H1 (cell line): ENCODE measurements at regions not wholly inside any gene's neighbourhood (a gene's known extent, or its start where the extent isn't known, plus 50 kb on each side); places are given as distances from the start of the nearest gene placed in this dataset.

Source experiments
- CTCF ChIA-PET: fragments of 300-600 bp; sonication (Branson Sonifier 250); formaldehyde crosslinking; loops from one replicate; lab custom pipeline; 2021; ENCODE audit not compliant: partially characterized antibody; lab: Charles Lee
- POLR2A ChIA-PET: fragments of 300-600 bp; sonication (Branson Sonifier 250); formaldehyde crosslinking; loops from one replicate; lab custom pipeline; 2021; ENCODE audit warnings: inconsistent platforms; ENCODE audit not compliant: partially characterized antibody; lab: Charles Lee
- DNase-seq, 2 experiments: peaks; one replicate each; pipeline versions ENCODE4 v3.0.0 to v3.0.0-alpha.2; 2010 to 2022; ENCODE audit warnings: low spot score in 2 of 2, low read depth in 1 of 2, mixed read lengths in 1 of 2
- FAIRE-seq: peaks from 2 replicates; lab custom pipeline; 2011; peaks lifted over from hg19 to GRCh38; lab: Jason Lieb, UNC
- H2AFZ ChIP-seq: 2 replicates; pipeline ENCODE4 v1.8.1; 2012; ENCODE audit warnings: low read length, inconsistent platforms
- H2AK5ac ChIP-seq: 2 replicates; pipeline ENCODE4 v1.6.1; 2013; ENCODE audit warnings: low read depth, low read length
- H2BK120ac ChIP-seq: replicated peaks from 2 replicates; pipeline ENCODE3; 2013; ENCODE audit warnings: low read depth, low read length, inconsistent platforms
- H2BK12ac ChIP-seq: 2 replicates; pipeline ENCODE4 v1.6.1; 2013; ENCODE audit warnings: low read depth, low read length
- H2BK15ac ChIP-seq: 2 replicates; pipeline ENCODE4 v1.6.1; 2013; ENCODE audit warnings: low read length
- H2BK20ac ChIP-seq: 2 replicates; pipeline ENCODE4 v1.6.1; 2013; ENCODE audit warnings: low read length
- H2BK5ac ChIP-seq: 2 replicates; pipeline ENCODE4 v1.6.1; 2013; ENCODE audit warnings: low read depth, low read length
- H3K14ac ChIP-seq: 2 replicates; pipeline ENCODE4 v1.6.1; 2013; ENCODE audit warnings: inconsistent platforms; ENCODE audit not compliant: insufficient read length
- H3K18ac ChIP-seq: 2 replicates; pipeline ENCODE4 v1.6.1; 2013; ENCODE audit warnings: low read length; ENCODE audit errors: extremely low read depth
- H3K23ac ChIP-seq: 2 replicates; pipeline ENCODE4 v1.6.1; 2013; ENCODE audit warnings: inconsistent platforms; ENCODE audit not compliant: insufficient read length
- H3K23me2 ChIP-seq: 2 replicates; pipeline ENCODE4 v1.6.1; 2013; ENCODE audit warnings: low read depth, low read length
- H3K27ac ChIP-seq: 2 replicates; pipeline ENCODE4 v1.6.1; 2011; ENCODE audit warnings: low read depth, low read length, inconsistent platforms
- H3K27me3 ChIP-seq, 4 experiments: replicated peaks in 1 of 4; 1 replicate in 1 of 4; 2 replicates in 3 of 4; pipeline versions ENCODE4 v1.6.1 to v1.8.1; 2011 to 2013; ENCODE audit warnings: low read length in 3 of 4, mild to moderate bottlenecking in 3 of 4, inconsistent platforms in 2 of 4, mixed read lengths in 2 of 4, moderate library complexity in 1 of 4; ENCODE audit not compliant: control insufficient read depth in 3 of 4, insufficient read depth in 3 of 4; ENCODE audit errors: extremely low read depth in 1 of 4
- H3K36me3 ChIP-seq, 4 experiments: 2 replicates each; pipeline versions ENCODE4 v1.6.1 to v1.8.1; 2011 to 2013; ENCODE audit warnings: mild to moderate bottlenecking in 4 of 4, low read length in 3 of 4, moderate library complexity in 2 of 4, control low read depth in 1 of 4, inconsistent platforms in 1 of 4; ENCODE audit not compliant: insufficient read depth in 4 of 4, control insufficient read depth in 2 of 4
- H3K4ac ChIP-seq: replicated peaks from 2 replicates; pipeline ENCODE3; 2013; ENCODE audit warnings: low read length, low read depth, mixed read lengths, inconsistent platforms; ENCODE audit not compliant: insufficient read length
- H3K4me1 ChIP-seq, 4 experiments: replicated peaks in 1 of 4; 1 replicate in 1 of 4; 2 replicates in 3 of 4; pipeline versions ENCODE4 v1.6.1 to v1.8.1; 2011 to 2013; ENCODE audit warnings: low read length in 3 of 4, inconsistent platforms in 2 of 4, mixed read lengths in 1 of 4; ENCODE audit not compliant: insufficient read depth in 4 of 4, control insufficient read depth in 3 of 4
- H3K4me2 ChIP-seq, 2 experiments: 2 replicates each; pipeline versions ENCODE4 v1.6.1 to v1.8.1; 2011 to 2013; ENCODE audit warnings: low read depth in 2 of 2, low read length in 2 of 2, control low read depth in 1 of 2, inconsistent platforms in 1 of 2, mild to moderate bottlenecking in 1 of 2; ENCODE audit not compliant: insufficient read depth in 1 of 2
- H3K4me3 ChIP-seq, 4 experiments: fragments of 200-600, 300-600 bp in 1 of 4; sonication (generic), shearing (Covaris generic), sonication (Bioruptor Twin) in 1 of 4; 2 replicates each; pipeline versions ENCODE4 v1.5.1 to v1.8.1; 2011 to 2016; ENCODE audit warnings: low read length in 4 of 4, low read depth in 3 of 4, control low read depth in 2 of 4, inconsistent platforms in 2 of 4, mild to moderate bottlenecking in 2 of 4, mixed read lengths in 1 of 4, moderate library complexity in 1 of 4; ENCODE audit not compliant: insufficient read depth in 2 of 4; ENCODE audit errors: extremely low read depth in 1 of 4
- H3K56ac ChIP-seq: replicated peaks from 2 replicates; pipeline ENCODE3; 2013; ENCODE audit warnings: low read depth, mild to moderate bottlenecking, mixed read lengths, low read length, inconsistent platforms; ENCODE audit not compliant: insufficient read length
- H3K79me1 ChIP-seq: 2 replicates; pipeline ENCODE4 v1.6.1; 2013; ENCODE audit warnings: low read depth, low read length, control low read depth
- H3K79me2 ChIP-seq, 2 experiments: 2 replicates each; pipeline versions ENCODE4 v1.6.1 to v1.8.1; 2012 to 2013; ENCODE audit warnings: low read length in 2 of 2, mild to moderate bottlenecking in 2 of 2, inconsistent platforms in 1 of 2; ENCODE audit not compliant: insufficient read depth in 2 of 2, control insufficient read depth in 1 of 2
- H3K9ac ChIP-seq, 4 experiments: replicated peaks in 1 of 4; 1 replicate in 1 of 4; 2 replicates in 3 of 4; pipeline versions ENCODE4 v1.6.1 to v1.8.1; 2011 to 2013; ENCODE audit warnings: low read depth in 3 of 4, low read length in 3 of 4, control low read depth in 2 of 4, mild to moderate bottlenecking in 2 of 4, moderate library complexity in 2 of 4, inconsistent platforms in 1 of 4; ENCODE audit errors: extremely low read depth in 1 of 4
- H3K9me3 ChIP-seq, 2 experiments: 2 replicates each; pipeline versions ENCODE4 v1.6.1 to v1.8.1; 2012 to 2013; ENCODE audit warnings: mild to moderate bottlenecking in 2 of 2, moderate library complexity in 2 of 2, control low read depth in 1 of 2, inconsistent platforms in 1 of 2, low read depth in 1 of 2, low read length in 1 of 2, mixed read lengths in 1 of 2; ENCODE audit not compliant: insufficient read depth in 2 of 2
- H4K20me1 ChIP-seq, 2 experiments: replicated peaks in 1 of 2; 2 replicates each; pipeline versions ENCODE3 to v1.8.1; 2011 to 2013; ENCODE audit warnings: inconsistent platforms in 2 of 2, low read length in 2 of 2, mild to moderate bottlenecking in 1 of 2; ENCODE audit not compliant: insufficient read depth in 2 of 2, control insufficient read depth in 1 of 2
- H4K5ac ChIP-seq: 2 replicates; pipeline ENCODE4 v1.6.1; 2013; ENCODE audit warnings: low read length, low read depth, mixed read lengths, inconsistent platforms; ENCODE audit not compliant: insufficient read length
- H4K8ac ChIP-seq: 2 replicates; pipeline ENCODE4 v1.8.0; 2013; ENCODE audit warnings: mild to moderate bottlenecking, moderate library complexity, low read length, inconsistent platforms; ENCODE audit not compliant: insufficient read depth; ENCODE audit errors: extremely low read depth
- H4K91ac ChIP-seq: replicated peaks from 2 replicates; pipeline ENCODE3; 2013; ENCODE audit warnings: low read length, mixed read lengths, inconsistent platforms; ENCODE audit not compliant: insufficient read length
- CBX8 ChIP-seq: fragments of 300-800, 300-1000 bp; sonication (generic); IDR thresholded peaks from 2 replicates; pipeline ENCODE4 v1.7.1; 2016; ENCODE audit warnings: low read depth, low read length, borderline replicate concordance
- CEBPB ChIP-seq: IDR thresholded peaks from 2 replicates; pipeline ENCODE4 v1.6.1; 2012; ENCODE audit warnings: low read depth, low read length
- MAX ChIP-seq: IDR thresholded peaks from 2 replicates; pipeline ENCODE4 v1.6.1; 2012; ENCODE audit warnings: inconsistent platforms
- NRF1 ChIP-seq: IDR thresholded peaks from 2 replicates; pipeline ENCODE4 v1.6.1; 2011; ENCODE audit warnings: mild to moderate bottlenecking, low read depth, low read length, improper control_type of control experiment
- PHF8 ChIP-seq: fragments of 200-600 bp; sonication (generic); conservative IDR thresholded peaks from 2 replicates; pipeline ENCODE4 v1.7.1; 2012; ENCODE audit warnings: low read depth, mild to moderate bottlenecking, inconsistent platforms, low read length, moderate library complexity
- RFX5 ChIP-seq: IDR thresholded peaks from 2 replicates; pipeline ENCODE4 v1.6.1; 2011; ENCODE audit warnings: low read depth, low read length, improper control_type of control experiment, borderline replicate concordance
- WGBS, 2 experiments: shearing (Covaris generic) in 1 of 2; methylation state at CpG; one replicate each; pipeline versions ENCODE4 v1.1.6 to v1.1.7; 2013 to 2015; ENCODE audit warnings: low lambda C conversion rate in 2 of 2, mixed read lengths in 2 of 2, inconsistent platforms in 1 of 2, low coverage in 1 of 2, missing lambda C conversion rate in 1 of 2; ENCODE audit not compliant: insufficient replicate concordance in 2 of 2, insufficient coverage in 1 of 2, insufficient read length in 1 of 2; ENCODE audit errors: extremely low coverage in 1 of 2, missing lambda C conversion rate in 1 of 2; 5-methylcytosine and 5-hydroxymethylcytosine counted together
- TF ChIP-seq, protein P1 (sequence below), 3 experiments: IDR thresholded peaks; 1 replicate in 2 of 3; 2 replicates in 1 of 3; pipeline versions ENCODE4 v1.5.1 to v1.6.1; 2011; ENCODE audit warnings: low read length in 3 of 3, mild to moderate bottlenecking in 3 of 3, inconsistent platforms in 2 of 3, low read depth in 1 of 3, moderate library complexity in 1 of 3; ENCODE audit not compliant: insufficient read depth in 1 of 3; ENCODE audit errors: control extremely low read depth in 1 of 3
- TF ChIP-seq, protein P2 (sequence below): IDR thresholded peaks from 2 replicates; pipeline ENCODE4 v1.6.1; 2011; ENCODE audit warnings: low read length, improper control_type of control experiment
- TF ChIP-seq, protein P3 (sequence below): IDR thresholded peaks from 2 replicates; pipeline ENCODE4 v1.6.1; 2012; ENCODE audit warnings: low read length, inconsistent platforms

GRCh38 chr15:72980661-72981060, 71.6 kb upstream of the NEO1 start:
- no peak overlapping the region for H4K91ac ChIP-seq
- H4K5ac ChIP-seq: no peak overlapping the region
- no peak overlapping the region for H3K18ac ChIP-seq
- H2AK5ac ChIP-seq: no peak overlapping the region
- H3K36me3 ChIP-seq: no peaks in the 10 kb centered on the region
- no peaks in the 10 kb centered on the region for H3K9me3 ChIP-seq
- no peak overlapping the region for H3K4ac ChIP-seq
- WGBS, 2 experiments: 85% methylated on average over 1 of the region's 1 CpG; no CpG with 5 or more reads in 1 of the 2 experiments
- no peak overlapping the region for H3K4me2 ChIP-seq
- no peak overlapping the region for H2AFZ ChIP-seq
- H2BK12ac ChIP-seq: no peak overlapping the region
- no peak overlapping the region for H2BK5ac ChIP-seq
- CTCF ChIA-PET: no interaction called here
- no peaks in the 10 kb centered on the region for H3K27me3 ChIP-seq
- H3K56ac ChIP-seq: no peak overlapping the region
- H3K23me2 ChIP-seq: no peaks in the 10 kb centered on the region
- DNase-seq: no peak
- H3K9ac ChIP-seq: no peak overlapping the region
- no peaks in the 10 kb centered on the region for H3K4me1 ChIP-seq
- no peak overlapping the region for H3K14ac ChIP-seq
- no peak overlapping the region for H3K4me3 ChIP-seq
- no peak overlapping the region for H2BK120ac ChIP-seq
- FAIRE-seq: no peak
- POLR2A ChIA-PET: interaction anchor here (0.6 kb wide), 1 partner anchor 168 kb away, joined by 3 read pairs; no protein-coding TSS in a partner anchor
- H4K8ac ChIP-seq: no peak overlapping the region
- H3K79me1 ChIP-seq: no peaks in the 10 kb centered on the region
- no peak overlapping the region for H2BK15ac ChIP-seq
- no peak overlapping the region for H3K23ac ChIP-seq
- H3K27ac ChIP-seq: no peak overlapping the region
- no peak overlapping the region for H2BK20ac ChIP-seq
- no peaks in the 10 kb centered on the region for H3K79me2 ChIP-seq
- no peaks in the 10 kb centered on the region for H4K20me1 ChIP-seq
- TF ChIP-seq PHF8 (no peak), CBX8 (no peak), MAX (no peak), NRF1 (no peak), RFX5 (no peak), CEBPB (no peak)
- TF ChIP-seq, protein P1, sequence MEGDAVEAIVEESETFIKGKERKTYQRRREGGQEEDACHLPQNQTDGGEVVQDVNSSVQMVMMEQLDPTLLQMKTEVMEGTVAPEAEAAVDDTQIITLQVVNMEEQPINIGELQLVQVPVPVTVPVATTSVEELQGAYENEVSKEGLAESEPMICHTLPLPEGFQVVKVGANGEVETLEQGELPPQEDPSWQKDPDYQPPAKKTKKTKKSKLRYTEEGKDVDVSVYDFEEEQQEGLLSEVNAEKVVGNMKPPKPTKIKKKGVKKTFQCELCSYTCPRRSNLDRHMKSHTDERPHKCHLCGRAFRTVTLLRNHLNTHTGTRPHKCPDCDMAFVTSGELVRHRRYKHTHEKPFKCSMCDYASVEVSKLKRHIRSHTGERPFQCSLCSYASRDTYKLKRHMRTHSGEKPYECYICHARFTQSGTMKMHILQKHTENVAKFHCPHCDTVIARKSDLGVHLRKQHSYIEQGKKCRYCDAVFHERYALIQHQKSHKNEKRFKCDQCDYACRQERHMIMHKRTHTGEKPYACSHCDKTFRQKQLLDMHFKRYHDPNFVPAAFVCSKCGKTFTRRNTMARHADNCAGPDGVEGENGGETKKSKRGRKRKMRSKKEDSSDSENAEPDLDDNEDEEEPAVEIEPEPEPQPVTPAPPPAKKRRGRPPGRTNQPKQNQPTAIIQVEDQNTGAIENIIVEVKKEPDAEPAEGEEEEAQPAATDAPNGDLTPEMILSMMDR (IDR thresholded peaks at IDR 0.05; ENCODE audit: control extremely low read depth in 1 of 3, insufficient read depth in 1 of 3, low read depth in 1 of 3, low read length in 3 of 3): no peak
- TF ChIP-seq, protein P2, sequence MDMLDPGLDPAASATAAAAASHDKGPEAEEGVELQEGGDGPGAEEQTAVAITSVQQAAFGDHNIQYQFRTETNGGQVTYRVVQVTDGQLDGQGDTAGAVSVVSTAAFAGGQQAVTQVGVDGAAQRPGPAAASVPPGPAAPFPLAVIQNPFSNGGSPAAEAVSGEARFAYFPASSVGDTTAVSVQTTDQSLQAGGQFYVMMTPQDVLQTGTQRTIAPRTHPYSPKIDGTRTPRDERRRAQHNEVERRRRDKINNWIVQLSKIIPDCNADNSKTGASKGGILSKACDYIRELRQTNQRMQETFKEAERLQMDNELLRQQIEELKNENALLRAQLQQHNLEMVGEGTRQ: no peak
- TF ChIP-seq, protein P3, sequence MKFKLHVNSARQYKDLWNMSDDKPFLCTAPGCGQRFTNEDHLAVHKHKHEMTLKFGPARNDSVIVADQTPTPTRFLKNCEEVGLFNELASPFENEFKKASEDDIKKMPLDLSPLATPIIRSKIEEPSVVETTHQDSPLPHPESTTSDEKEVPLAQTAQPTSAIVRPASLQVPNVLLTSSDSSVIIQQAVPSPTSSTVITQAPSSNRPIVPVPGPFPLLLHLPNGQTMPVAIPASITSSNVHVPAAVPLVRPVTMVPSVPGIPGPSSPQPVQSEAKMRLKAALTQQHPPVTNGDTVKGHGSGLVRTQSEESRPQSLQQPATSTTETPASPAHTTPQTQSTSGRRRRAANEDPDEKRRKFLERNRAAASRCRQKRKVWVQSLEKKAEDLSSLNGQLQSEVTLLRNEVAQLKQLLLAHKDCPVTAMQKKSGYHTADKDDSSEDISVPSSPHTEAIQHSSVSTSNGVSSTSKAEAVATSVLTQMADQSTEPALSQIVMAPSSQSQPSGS: no peak
